ENCODE measurements at regions not wholly inside any gene's neighbourhood (a gene's known extent, or its start where the extent isn't known, plus 50 kb on each side); places are given as distances from the start of the nearest gene placed in this dataset.

- DNase-seq (ENCODE audit: low spot score) (peak; percentile 62), ATAC-seq (peak; percentile 81)
- Histone ChIP-seq H3K79me2 (replicated peaks; ENCODE audit: insufficient read depth) (no peaks in the 10 kb centered on the region), H3F3A (replicated peaks; ENCODE audit: low read depth) (no peaks in the 10 kb centered on the region), H3K4me3 (no peak overlapping the region), H4K20me1 (replicated peaks; ENCODE audit: insufficient read depth) (no peaks in the 10 kb centered on the region), H3K36me3 (ENCODE audit: insufficient read depth) (no peaks in the 10 kb centered on the region), H3K4me2 (0 out of 2 replicates have a peak overlapping the region, but pooled peaks have one; percentile 4), H3K4me1 (ENCODE audit: insufficient read depth) (peaks cover 12% of the 10 kb centered on the region; the same call in 1 of the 2 replicates), H3K27me3 (ENCODE audit: insufficient read depth) (no peaks in the 10 kb centered on the region), H3K9me2 (ENCODE audit: insufficient read depth) (no peaks in the 10 kb centered on the region), H2AFZ (peak overlapping the region; percentile 7; the same call in 1 of the 2 replicates), H3K27ac (ENCODE audit: low read depth) (no peak overlapping the region; the same call in 1 of the 2 replicates)
- no peaks in the 10 kb centered on the region; the same call in 2 of the 3 replicates for H3K36me3 Mint-ChIP-seq (ENCODE audit: low read depth)
- TF ChIP-seq, protein P1, sequence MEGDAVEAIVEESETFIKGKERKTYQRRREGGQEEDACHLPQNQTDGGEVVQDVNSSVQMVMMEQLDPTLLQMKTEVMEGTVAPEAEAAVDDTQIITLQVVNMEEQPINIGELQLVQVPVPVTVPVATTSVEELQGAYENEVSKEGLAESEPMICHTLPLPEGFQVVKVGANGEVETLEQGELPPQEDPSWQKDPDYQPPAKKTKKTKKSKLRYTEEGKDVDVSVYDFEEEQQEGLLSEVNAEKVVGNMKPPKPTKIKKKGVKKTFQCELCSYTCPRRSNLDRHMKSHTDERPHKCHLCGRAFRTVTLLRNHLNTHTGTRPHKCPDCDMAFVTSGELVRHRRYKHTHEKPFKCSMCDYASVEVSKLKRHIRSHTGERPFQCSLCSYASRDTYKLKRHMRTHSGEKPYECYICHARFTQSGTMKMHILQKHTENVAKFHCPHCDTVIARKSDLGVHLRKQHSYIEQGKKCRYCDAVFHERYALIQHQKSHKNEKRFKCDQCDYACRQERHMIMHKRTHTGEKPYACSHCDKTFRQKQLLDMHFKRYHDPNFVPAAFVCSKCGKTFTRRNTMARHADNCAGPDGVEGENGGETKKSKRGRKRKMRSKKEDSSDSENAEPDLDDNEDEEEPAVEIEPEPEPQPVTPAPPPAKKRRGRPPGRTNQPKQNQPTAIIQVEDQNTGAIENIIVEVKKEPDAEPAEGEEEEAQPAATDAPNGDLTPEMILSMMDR (conservative IDR thresholded peaks at IDR 0.05; ENCODE audit: low read depth in 2 of 2): peak in 1 of 2 experiments; percentile 15; a peak in 2 of 4 replicates
- no peak for TF ChIP-seq CREB1 (CRISPR knock-in tag; IDR thresholded peaks at IDR 0.05; ENCODE audit: low read depth)
- no peak overlapping the region for H3K27ac Mint-ChIP-seq
- peaks cover 1% of the 10 kb centered on the region for H3K27me3 Mint-ChIP-seq (ENCODE audit: insufficient read depth, low read depth, poor library complexity)
- H3K9me3 Mint-ChIP-seq: peaks cover 4% of the 10 kb centered on the region; the same call in 2 of the 3 replicates
- peaks cover 13% of the 10 kb centered on the region for H3K4me1 Mint-ChIP-seq
- no peak overlapping the region for H3K4me3 Mint-ChIP-seq
Observed at GRCh38 chr7:13115157-13115772, 427.8 kb downstream of the ARL4A start.

- Mint-ChIP-seq H3K4me1 (peaks cover 13% of the 10 kb centered on the region), H3K27ac (no peak overlapping the region), H3K36me3 (ENCODE audit: low read depth) (no peaks in the 10 kb centered on the region; the same call in 1 of the 3 replicates), H3K9me3 (peaks cover 7% of the 10 kb centered on the region), H3K27me3 (ENCODE audit: insufficient read depth, low read depth, poor library complexity) (peaks cover 1% of the 10 kb centered on the region), H3K4me3 (no peak overlapping the region)
- Histone ChIP-seq H3K4me1 (ENCODE audit: insufficient read depth) (peaks cover 12% of the 10 kb centered on the region; the same call in 1 of the 2 replicates), H3K27me3 (ENCODE audit: insufficient read depth) (no peaks in the 10 kb centered on the region), H2AFZ (no peak overlapping the region), H3F3A (replicated peaks; ENCODE audit: low read depth) (no peaks in the 10 kb centered on the region), H3K79me2 (replicated peaks; ENCODE audit: insufficient read depth) (no peaks in the 10 kb centered on the region), H3K4me2 (no peak overlapping the region), H3K27ac (ENCODE audit: low read depth) (no peak overlapping the region), H3K4me3 (no peak overlapping the region), H4K20me1 (replicated peaks; ENCODE audit: insufficient read depth) (no peaks in the 10 kb centered on the region), H3K9me2 (ENCODE audit: insufficient read depth) (no peaks in the 10 kb centered on the region), H3K36me3 (ENCODE audit: insufficient read depth) (no peaks in the 10 kb centered on the region)
- no peak for ATAC-seq
- no peak for DNase-seq (ENCODE audit: low spot score)
- TF ChIP-seq, protein P2, sequence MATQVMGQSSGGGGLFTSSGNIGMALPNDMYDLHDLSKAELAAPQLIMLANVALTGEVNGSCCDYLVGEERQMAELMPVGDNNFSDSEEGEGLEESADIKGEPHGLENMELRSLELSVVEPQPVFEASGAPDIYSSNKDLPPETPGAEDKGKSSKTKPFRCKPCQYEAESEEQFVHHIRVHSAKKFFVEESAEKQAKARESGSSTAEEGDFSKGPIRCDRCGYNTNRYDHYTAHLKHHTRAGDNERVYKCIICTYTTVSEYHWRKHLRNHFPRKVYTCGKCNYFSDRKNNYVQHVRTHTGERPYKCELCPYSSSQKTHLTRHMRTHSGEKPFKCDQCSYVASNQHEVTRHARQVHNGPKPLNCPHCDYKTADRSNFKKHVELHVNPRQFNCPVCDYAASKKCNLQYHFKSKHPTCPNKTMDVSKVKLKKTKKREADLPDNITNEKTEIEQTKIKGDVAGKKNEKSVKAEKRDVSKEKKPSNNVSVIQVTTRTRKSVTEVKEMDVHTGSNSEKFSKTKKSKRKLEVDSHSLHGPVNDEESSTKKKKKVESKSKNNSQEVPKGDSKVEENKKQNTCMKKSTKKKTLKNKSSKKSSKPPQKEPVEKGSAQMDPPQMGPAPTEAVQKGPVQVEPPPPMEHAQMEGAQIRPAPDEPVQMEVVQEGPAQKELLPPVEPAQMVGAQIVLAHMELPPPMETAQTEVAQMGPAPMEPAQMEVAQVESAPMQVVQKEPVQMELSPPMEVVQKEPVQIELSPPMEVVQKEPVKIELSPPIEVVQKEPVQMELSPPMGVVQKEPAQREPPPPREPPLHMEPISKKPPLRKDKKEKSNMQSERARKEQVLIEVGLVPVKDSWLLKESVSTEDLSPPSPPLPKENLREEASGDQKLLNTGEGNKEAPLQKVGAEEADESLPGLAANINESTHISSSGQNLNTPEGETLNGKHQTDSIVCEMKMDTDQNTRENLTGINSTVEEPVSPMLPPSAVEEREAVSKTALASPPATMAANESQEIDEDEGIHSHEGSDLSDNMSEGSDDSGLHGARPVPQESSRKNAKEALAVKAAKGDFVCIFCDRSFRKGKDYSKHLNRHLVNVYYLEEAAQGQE (IDR thresholded peaks at IDR 0.05; ENCODE audit: unreplicated experiment): no peak
- TF ChIP-seq, protein P1 (conservative IDR thresholded peaks at IDR 0.05; ENCODE audit: low read depth in 2 of 2): no peak
- TF ChIP-seq, protein P3, sequence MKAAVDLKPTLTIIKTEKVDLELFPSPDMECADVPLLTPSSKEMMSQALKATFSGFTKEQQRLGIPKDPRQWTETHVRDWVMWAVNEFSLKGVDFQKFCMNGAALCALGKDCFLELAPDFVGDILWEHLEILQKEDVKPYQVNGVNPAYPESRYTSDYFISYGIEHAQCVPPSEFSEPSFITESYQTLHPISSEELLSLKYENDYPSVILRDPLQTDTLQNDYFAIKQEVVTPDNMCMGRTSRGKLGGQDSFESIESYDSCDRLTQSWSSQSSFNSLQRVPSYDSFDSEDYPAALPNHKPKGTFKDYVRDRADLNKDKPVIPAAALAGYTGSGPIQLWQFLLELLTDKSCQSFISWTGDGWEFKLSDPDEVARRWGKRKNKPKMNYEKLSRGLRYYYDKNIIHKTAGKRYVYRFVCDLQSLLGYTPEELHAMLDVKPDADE (IDR thresholded peaks at IDR 0.05): no peak
- TF ChIP-seq NANOG (IDR thresholded peaks at IDR 0.05; ENCODE audit: borderline replicate concordance) (no peak), CREB1 (CRISPR knock-in tag; IDR thresholded peaks at IDR 0.05; ENCODE audit: low read depth) (no peak), EZH2 (IDR thresholded peaks at IDR 0.05; ENCODE audit: low read depth, unreplicated experiment) (no peak), POLR2AphosphoS5 (IDR thresholded peaks at IDR 0.05; ENCODE audit: low read depth) (no peak), EZH2phosphoT487 (IDR thresholded peaks at IDR 0.05; ENCODE audit: unreplicated experiment) (no peak), JUNB (IDR thresholded peaks at IDR 0.05; ENCODE audit: unreplicated experiment) (no peak), ZNF331 (CRISPR knock-in tag; IDR thresholded peaks at IDR 0.05; ENCODE audit: low read depth) (no peak)
Observed at GRCh38 chr7:13115855-13116254, 428.4 kb downstream of the ARL4A start.

Data from GM23338 (cell line).